ENCODE measurements at regions not wholly inside any gene's neighbourhood (a gene's known extent, or its start where the extent isn't known, plus 50 kb on each side); places are given as distances from the start of the nearest gene placed in this dataset.

DNA sequence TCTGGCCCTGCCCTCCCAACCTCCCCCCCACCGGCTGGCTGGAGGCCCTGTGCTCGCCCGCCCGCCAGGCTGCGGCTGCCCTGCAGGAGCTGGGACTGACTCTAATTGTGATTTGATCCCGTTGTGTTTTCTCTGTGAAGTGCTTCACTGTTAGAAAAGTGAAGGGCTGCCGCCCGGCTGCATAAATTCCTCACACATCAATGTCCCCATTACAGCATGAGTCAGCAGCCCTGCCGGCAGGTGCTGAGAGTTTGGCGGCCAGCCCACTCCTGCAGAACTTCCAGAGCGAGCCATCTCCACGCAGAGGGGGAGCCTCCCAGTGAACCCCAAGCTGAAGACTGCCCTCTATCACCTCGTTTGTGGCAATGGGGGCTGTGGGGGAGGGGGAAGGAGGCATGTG, 137.9 kb downstream of the DLL1 start:
- TF ChIP-seq, protein P1, sequence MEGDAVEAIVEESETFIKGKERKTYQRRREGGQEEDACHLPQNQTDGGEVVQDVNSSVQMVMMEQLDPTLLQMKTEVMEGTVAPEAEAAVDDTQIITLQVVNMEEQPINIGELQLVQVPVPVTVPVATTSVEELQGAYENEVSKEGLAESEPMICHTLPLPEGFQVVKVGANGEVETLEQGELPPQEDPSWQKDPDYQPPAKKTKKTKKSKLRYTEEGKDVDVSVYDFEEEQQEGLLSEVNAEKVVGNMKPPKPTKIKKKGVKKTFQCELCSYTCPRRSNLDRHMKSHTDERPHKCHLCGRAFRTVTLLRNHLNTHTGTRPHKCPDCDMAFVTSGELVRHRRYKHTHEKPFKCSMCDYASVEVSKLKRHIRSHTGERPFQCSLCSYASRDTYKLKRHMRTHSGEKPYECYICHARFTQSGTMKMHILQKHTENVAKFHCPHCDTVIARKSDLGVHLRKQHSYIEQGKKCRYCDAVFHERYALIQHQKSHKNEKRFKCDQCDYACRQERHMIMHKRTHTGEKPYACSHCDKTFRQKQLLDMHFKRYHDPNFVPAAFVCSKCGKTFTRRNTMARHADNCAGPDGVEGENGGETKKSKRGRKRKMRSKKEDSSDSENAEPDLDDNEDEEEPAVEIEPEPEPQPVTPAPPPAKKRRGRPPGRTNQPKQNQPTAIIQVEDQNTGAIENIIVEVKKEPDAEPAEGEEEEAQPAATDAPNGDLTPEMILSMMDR (IDR thresholded peaks at IDR 0.05; ENCODE audit: insufficient read depth, low read depth, low read length), result no peak
- no peak for TF ChIP-seq EZH2 (IDR thresholded peaks at IDR 0.05; ENCODE audit: insufficient read depth, low read length)

Data from astrocyte (in vitro differentiated cells and primary cell).